ENCODE measurements at regions not wholly inside any gene's neighbourhood (a gene's known extent, or its start where the extent isn't known, plus 50 kb on each side); places are given as distances from the start of the nearest gene placed in this dataset.

DNA sequence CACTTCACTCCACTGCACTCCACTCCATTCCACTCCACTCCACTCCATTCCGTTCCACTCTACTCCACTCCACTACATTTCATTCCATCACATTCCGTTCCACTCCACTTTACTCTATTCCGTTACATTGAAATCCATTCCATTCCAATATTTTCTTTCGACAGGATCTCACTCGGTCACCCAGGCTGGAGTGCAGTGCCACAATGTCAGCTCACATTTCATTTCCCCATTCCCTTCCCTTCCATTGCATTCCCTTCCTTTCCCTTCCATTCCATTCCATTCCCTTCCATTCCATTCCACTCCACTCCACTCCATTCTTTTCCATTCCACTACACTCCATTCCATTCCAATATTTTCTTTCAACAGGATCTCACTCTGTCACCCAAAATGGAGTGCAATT is 1407.6 kb upstream of the USP9Y start:
- no peak for DNase-seq

DNA sequence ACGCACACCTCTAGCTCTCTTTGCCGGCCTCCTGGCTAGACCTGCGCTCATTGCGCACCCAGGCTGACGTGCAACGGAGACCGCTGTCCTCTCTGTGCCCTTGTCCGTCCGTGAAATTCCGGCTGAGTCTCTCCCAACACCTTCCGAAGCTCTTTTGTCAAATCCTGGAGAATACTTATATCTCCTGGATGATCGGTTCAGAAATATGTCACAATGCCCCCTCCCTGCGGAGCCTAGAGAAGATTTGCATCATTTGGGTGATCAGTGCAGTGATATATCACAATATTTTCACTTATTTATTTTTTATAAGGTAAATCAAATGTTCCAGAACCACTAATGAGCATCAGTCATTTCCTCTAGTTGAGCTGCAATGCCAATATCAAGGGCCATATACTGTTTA is 1366.9 kb upstream of the USP9Y start:
- peak; percentile 14 for DNase-seq

All from activated naive CD4-positive, alpha-beta T cell treated with anti-CD3 and anti-CD28 coated beads, Interleukin-2, amount 50 U/mL, for 16 hours (primary cell).